ENCODE measurements at regions not wholly inside any gene's neighbourhood (a gene's known extent, or its start where the extent isn't known, plus 50 kb on each side); places are given as distances from the start of the nearest gene placed in this dataset.

DNA sequence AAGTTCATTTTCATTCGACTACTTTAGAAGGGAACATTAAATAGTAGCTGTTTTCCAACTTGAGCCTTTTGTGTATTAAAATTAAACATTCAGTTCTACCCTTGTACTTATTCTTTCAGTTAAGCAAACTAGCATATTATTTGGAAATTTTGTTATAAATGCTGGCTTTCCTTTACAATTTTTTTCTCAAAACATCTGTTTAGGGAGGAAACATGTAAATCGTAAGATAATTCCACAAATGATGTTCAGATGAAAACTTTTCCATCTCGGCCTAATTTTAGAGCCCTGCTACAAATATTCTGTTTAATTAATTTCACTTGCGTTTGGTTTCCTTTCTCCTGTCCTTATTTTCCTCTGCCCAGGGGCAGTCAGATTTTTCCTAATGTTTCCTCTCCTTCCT is 476.2 kb upstream of the RGMA start:
- POLR2A ChIA-PET: no interaction called here
- no peak for FAIRE-seq
- Histone ChIP-seq H3K36me3 (ENCODE audit: control insufficient read depth, insufficient read depth, low read length) (no peaks in the 10 kb centered on the region), H3K4me2 (ENCODE audit: insufficient read depth, low read length) (no peak overlapping the region), H4K20me1 (replicated peaks; ENCODE audit: control insufficient read depth, insufficient read depth, low read length) (no peaks in the 10 kb centered on the region), H3K9me3 (replicated peaks; ENCODE audit: control insufficient read depth, insufficient read depth, low read depth, low read length) (no peaks in the 10 kb centered on the region), H3K27ac (ENCODE audit: extremely low read depth, low read depth, low read length) (no peak overlapping the region), H3K4me3 (no peak overlapping the region), H3K4me1 (replicated peaks in 1 of 2; ENCODE audit: control insufficient read depth in 2 of 2, insufficient read depth in 2 of 2, low read length in 2 of 2) (no peaks in the 10 kb centered on the region), H3K79me2 (ENCODE audit: control insufficient read depth, insufficient read depth, low read length) (no peaks in the 10 kb centered on the region), H3K9me1 (ENCODE audit: control insufficient read depth, insufficient read depth, low read length) (no peaks in the 10 kb centered on the region), H3K9ac (ENCODE audit: insufficient read depth in 1 of 2, low read depth in 2 of 2, low read length in 2 of 2) (no peak overlapping the region), H2AFZ (ENCODE audit: low read depth, low read length) (no peak overlapping the region), H3K27me3 (ENCODE audit: control insufficient read depth in 2 of 2, insufficient read depth in 2 of 2, low read length in 2 of 2) (no peaks in the 10 kb centered on the region)
- TF ChIP-seq ZNF175 (CRISPR knock-in tag; IDR thresholded peaks at IDR 0.05; ENCODE audit: low read depth): no peak
- BruUV-seq (replicated peaks): no TSS peak
- intact Hi-C loops (cut with micrococcal nuclease): no loop called here
- in situ Hi-C loops (cut with MboI): no loop called here
- WGBS (ENCODE audit: insufficient coverage, low coverage, missing lambda C conversion rate): 0% methylated on average over 4 of the region's 4 CpGs
- no peak for DNase-seq (ENCODE audit: extremely low read depth in 1 of 4, low spot score in 3 of 4)
- CTCF ChIA-PET (ENCODE audit: low intra/inter-chr PET ratio): no interaction called here
- no peak for ATAC-seq

DNA sequence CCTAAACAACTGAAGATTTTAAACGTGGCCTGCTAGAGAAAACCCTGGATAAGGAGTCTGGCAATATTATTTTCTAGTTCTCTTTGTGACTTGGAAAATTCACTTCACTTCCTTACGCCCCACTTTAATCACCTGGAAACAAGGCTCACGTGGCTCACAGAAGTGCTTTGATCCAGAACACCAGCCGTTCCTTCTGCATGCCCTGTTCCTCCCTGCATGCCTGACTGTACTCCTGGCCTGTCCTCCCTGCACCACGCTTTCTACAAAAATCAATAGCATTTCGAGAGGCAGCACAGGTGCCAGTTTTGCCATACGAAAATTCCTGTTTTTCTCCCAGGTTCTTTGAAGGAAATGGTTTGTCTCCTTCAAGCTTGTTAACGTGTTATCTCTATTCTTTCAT is 474.2 kb upstream of the RGMA start:
- WGBS (ENCODE audit: insufficient coverage, low coverage, missing lambda C conversion rate): 1% methylated on average over 7 of the region's 8 CpGs
- Histone ChIP-seq H3K4me1 (replicated peaks in 1 of 2; ENCODE audit: control insufficient read depth in 2 of 2, insufficient read depth in 2 of 2, low read length in 2 of 2) (no peaks in the 10 kb centered on the region), H3K36me3 (ENCODE audit: control insufficient read depth, insufficient read depth, low read length) (no peaks in the 10 kb centered on the region), H2AFZ (ENCODE audit: low read depth, low read length) (no peak overlapping the region), H3K4me3 (no peak overlapping the region), H3K27ac (ENCODE audit: extremely low read depth, low read depth, low read length) (no peak overlapping the region), H3K9me1 (ENCODE audit: control insufficient read depth, insufficient read depth, low read length) (no peaks in the 10 kb centered on the region), H3K27me3 (ENCODE audit: control insufficient read depth in 2 of 2, insufficient read depth in 2 of 2, low read length in 2 of 2) (no peaks in the 10 kb centered on the region), H3K79me2 (ENCODE audit: control insufficient read depth, insufficient read depth, low read length) (no peaks in the 10 kb centered on the region), H3K4me2 (ENCODE audit: insufficient read depth, low read length) (no peak overlapping the region), H3K9ac (ENCODE audit: insufficient read depth in 1 of 2, low read depth in 2 of 2, low read length in 2 of 2) (no peak overlapping the region), H3K9me3 (replicated peaks; ENCODE audit: control insufficient read depth, insufficient read depth, low read depth, low read length) (no peaks in the 10 kb centered on the region), H4K20me1 (replicated peaks; ENCODE audit: control insufficient read depth, insufficient read depth, low read length) (no peaks in the 10 kb centered on the region)
- no peak for DNase-seq (ENCODE audit: extremely low read depth in 1 of 4, low spot score in 3 of 4)
- FAIRE-seq: no peak
- ChIA-PET POLR2A (no interaction called here), CTCF (ENCODE audit: low intra/inter-chr PET ratio) (no interaction called here)
- in situ Hi-C loops (cut with MboI): no loop called here
- no peak for ATAC-seq
- no TSS peak for BruUV-seq (replicated peaks)
- intact Hi-C loops (cut with micrococcal nuclease): no loop called here
- no peak for TF ChIP-seq ZSCAN29 (IDR thresholded peaks at IDR 0.05)
- TF ChIP-seq, protein P1, sequence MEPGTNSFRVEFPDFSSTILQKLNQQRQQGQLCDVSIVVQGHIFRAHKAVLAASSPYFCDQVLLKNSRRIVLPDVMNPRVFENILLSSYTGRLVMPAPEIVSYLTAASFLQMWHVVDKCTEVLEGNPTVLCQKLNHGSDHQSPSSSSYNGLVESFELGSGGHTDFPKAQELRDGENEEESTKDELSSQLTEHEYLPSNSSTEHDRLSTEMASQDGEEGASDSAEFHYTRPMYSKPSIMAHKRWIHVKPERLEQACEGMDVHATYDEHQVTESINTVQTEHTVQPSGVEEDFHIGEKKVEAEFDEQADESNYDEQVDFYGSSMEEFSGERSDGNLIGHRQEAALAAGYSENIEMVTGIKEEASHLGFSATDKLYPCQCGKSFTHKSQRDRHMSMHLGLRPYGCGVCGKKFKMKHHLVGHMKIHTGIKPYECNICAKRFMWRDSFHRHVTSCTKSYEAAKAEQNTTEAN (CRISPR knock-in tag; IDR thresholded peaks at IDR 0.05): no peak
- no peak for TF ChIP-seq ZNF184 (CRISPR knock-in tag; IDR thresholded peaks at IDR 0.05)
- no peak for TF ChIP-seq MEF2D (tag; conservative IDR thresholded peaks at IDR 0.05; ENCODE audit: low read depth)
- TF ChIP-seq, protein P2, sequence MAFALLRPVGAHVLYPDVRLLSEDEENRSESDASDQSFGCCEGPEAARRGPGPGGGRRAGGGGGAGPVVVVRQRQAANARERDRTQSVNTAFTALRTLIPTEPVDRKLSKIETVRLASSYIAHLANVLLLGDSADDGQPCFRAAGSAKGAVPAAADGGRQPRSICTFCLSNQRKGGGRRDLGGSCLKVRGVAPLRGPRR (CRISPR knock-in tag; IDR thresholded peaks at IDR 0.05): no peak
- TF ChIP-seq NUFIP1 (IDR thresholded peaks at IDR 0.05; ENCODE audit: partially characterized antibody): no peak
- TF ChIP-seq, protein P3, sequence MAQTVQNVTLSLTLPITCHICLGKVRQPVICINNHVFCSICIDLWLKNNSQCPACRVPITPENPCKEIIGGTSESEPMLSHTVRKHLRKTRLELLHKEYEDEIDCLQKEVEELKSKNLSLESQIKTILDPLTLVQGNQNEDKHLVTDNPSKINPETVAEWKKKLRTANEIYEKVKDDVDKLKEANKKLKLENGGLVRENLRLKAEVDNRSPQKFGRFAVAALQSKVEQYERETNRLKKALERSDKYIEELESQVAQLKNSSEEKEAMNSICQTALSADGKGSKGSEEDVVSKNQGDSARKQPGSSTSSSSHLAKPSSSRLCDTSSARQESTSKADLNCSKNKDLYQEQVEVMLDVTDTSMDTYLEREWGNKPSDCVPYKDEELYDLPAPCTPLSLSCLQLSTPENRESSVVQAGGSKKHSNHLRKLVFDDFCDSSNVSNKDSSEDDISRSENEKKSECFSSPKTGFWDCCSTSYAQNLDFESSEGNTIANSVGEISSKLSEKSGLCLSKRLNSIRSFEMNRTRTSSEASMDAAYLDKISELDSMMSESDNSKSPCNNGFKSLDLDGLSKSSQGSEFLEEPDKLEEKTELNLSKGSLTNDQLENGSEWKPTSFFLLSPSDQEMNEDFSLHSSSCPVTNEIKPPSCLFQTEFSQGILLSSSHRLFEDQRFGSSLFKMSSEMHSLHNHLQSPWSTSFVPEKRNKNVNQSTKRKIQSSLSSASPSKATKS (CRISPR knock-in tag; IDR thresholded peaks at IDR 0.05): no peak
- TF ChIP-seq RBM14 (IDR thresholded peaks at IDR 0.05; ENCODE audit: borderline replicate concordance, insufficient read depth, low read depth, low read length): no peak
- no peak for TF ChIP-seq GTF2F1 (IDR thresholded peaks at IDR 0.05; ENCODE audit: low read depth, low read length)
- TF ChIP-seq ZBTB17 (CRISPR knock-in tag; IDR thresholded peaks at IDR 0.05): no peak
- no peak for TF ChIP-seq JUND (IDR thresholded peaks at IDR 0.05; ENCODE audit: borderline replicate concordance, low read depth, low read length)
- no peak for TF ChIP-seq JUND (tag; IDR thresholded peaks at IDR 0.05; ENCODE audit: borderline replicate concordance, low read depth, low read length)
- TF ChIP-seq MTF1 (CRISPR knock-in tag; IDR thresholded peaks at IDR 0.05; ENCODE audit: borderline replicate concordance): no peak
- TF ChIP-seq RUNX1 (IDR thresholded peaks at IDR 0.05; ENCODE audit: low read depth): no peak

Data from K562 (cell line).